ENCODE measurements at regions not wholly inside any gene's neighbourhood (a gene's known extent, or its start where the extent isn't known, plus 50 kb on each side); places are given as distances from the start of the nearest gene placed in this dataset.

GRCh38 chr6:167668019-167668753 is 158.5 kb upstream of the AFDN start (continued):
- peak; percentile 94 for TF ChIP-seq HNF4A (CRISPR knock-in tag; IDR thresholded peaks at IDR 0.05)
- TF ChIP-seq GLMP (CRISPR knock-in tag; IDR thresholded peaks at IDR 0.05; ENCODE audit: borderline replicate concordance): no peak
- TF ChIP-seq ZNF839 (CRISPR knock-in tag; IDR thresholded peaks at IDR 0.05; ENCODE audit: borderline replicate concordance): no peak
- TF ChIP-seq, protein P1, sequence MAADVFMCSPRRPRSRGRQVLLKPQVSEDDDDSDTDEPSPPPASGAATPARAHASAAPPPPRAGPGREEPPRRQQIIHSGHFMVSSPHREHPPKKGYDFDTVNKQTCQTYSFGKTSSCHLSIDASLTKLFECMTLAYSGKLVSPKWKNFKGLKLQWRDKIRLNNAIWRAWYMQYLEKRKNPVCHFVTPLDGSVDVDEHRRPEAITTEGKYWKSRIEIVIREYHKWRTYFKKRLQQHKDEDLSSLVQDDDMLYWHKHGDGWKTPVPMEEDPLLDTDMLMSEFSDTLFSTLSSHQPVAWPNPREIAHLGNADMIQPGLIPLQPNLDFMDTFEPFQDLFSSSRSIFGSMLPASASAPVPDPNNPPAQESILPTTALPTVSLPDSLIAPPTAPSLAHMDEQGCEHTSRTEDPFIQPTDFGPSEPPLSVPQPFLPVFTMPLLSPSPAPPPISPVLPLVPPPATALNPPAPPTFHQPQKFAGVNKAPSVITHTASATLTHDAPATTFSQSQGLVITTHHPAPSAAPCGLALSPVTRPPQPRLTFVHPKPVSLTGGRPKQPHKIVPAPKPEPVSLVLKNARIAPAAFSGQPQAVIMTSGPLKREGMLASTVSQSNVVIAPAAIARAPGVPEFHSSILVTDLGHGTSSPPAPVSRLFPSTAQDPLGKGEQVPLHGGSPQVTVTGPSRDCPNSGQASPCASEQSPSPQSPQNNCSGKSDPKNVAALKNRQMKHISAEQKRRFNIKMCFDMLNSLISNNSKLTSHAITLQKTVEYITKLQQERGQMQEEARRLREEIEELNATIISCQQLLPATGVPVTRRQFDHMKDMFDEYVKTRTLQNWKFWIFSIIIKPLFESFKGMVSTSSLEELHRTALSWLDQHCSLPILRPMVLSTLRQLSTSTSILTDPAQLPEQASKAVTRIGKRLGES (CRISPR knock-in tag; IDR thresholded peaks at IDR 0.05; ENCODE audit: borderline replicate concordance): peak; percentile 43; the same call in 1 of the 2 replicates
- TF ChIP-seq PHF5A (CRISPR knock-in tag; IDR thresholded peaks at IDR 0.05; ENCODE audit: low read depth, unreplicated experiment): no peak
- peak; percentile 96 for TF ChIP-seq ARID2 (CRISPR knock-in tag; IDR thresholded peaks at IDR 0.05; ENCODE audit: borderline replicate concordance)
- no peak for TF ChIP-seq ZKSCAN1 (IDR thresholded peaks at IDR 0.05; ENCODE audit: low read length)
- peak; percentile 97; the same call in 1 of the 2 replicates for TF ChIP-seq ZNF709 (CRISPR knock-in tag; IDR thresholded peaks at IDR 0.05)
- TF ChIP-seq FOXM1 (CRISPR knock-in tag; IDR thresholded peaks at IDR 0.05): no peak
- no peak for TF ChIP-seq MBD4 (IDR thresholded peaks at IDR 0.05; ENCODE audit: borderline replicate concordance, low read length)
- TF ChIP-seq POLR2AphosphoS5 (IDR thresholded peaks at IDR 0.05; ENCODE audit: low read depth, low read length): peak; percentile 24; the same call in 1 of the 2 replicates
- TF ChIP-seq ZNF451 (CRISPR knock-in tag; IDR thresholded peaks at IDR 0.05): peak; percentile 90; the same call in 1 of the 2 replicates
- TF ChIP-seq RBAK (CRISPR knock-in tag; IDR thresholded peaks at IDR 0.05): peak; percentile 97
- peak; percentile 97 for TF ChIP-seq CBX1 (IDR thresholded peaks at IDR 0.05; ENCODE audit: low read depth)
- TF ChIP-seq ZNF777 (CRISPR knock-in tag; IDR thresholded peaks at IDR 0.05): no peak
- TF ChIP-seq, protein P2, sequence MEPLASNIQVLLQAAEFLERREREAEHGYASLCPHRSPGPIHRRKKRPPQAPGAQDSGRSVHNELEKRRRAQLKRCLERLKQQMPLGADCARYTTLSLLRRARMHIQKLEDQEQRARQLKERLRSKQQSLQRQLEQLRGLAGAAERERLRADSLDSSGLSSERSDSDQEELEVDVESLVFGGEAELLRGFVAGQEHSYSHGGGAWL (CRISPR knock-in tag; IDR thresholded peaks at IDR 0.05): no peak; the same call in 1 of the 2 replicates
- TF ChIP-seq EED (CRISPR knock-in tag; IDR thresholded peaks at IDR 0.05): no peak
- TF ChIP-seq ZNF280D (CRISPR knock-in tag; IDR thresholded peaks at IDR 0.05): peak; percentile 98; the same call in 1 of the 2 replicates
- TF ChIP-seq SMYD3 (CRISPR knock-in tag; IDR thresholded peaks at IDR 0.05): peak; percentile 92; the same call in 1 of the 2 replicates
- TF ChIP-seq GMEB1 (CRISPR knock-in tag; IDR thresholded peaks at IDR 0.05; ENCODE audit: borderline replicate concordance): peak; percentile 78
